Left kidney (tissue), 1 donor: ENCODE measurements at regions not wholly inside any gene's neighbourhood (a gene's known extent, or its start where the extent isn't known, plus 50 kb on each side); places are given as distances from the start of the nearest gene placed in this dataset.
"Not testable (repeated sequence)": the region's sequence is repeated elsewhere in the genome, so short reads cannot be mapped to it uniquely, and the experiment has no call there.

ENCODE experiments used
- DNase-seq: peaks from one replicate; pipeline ENCODE4 v3.0.0-alpha.2; 2013

DNA sequence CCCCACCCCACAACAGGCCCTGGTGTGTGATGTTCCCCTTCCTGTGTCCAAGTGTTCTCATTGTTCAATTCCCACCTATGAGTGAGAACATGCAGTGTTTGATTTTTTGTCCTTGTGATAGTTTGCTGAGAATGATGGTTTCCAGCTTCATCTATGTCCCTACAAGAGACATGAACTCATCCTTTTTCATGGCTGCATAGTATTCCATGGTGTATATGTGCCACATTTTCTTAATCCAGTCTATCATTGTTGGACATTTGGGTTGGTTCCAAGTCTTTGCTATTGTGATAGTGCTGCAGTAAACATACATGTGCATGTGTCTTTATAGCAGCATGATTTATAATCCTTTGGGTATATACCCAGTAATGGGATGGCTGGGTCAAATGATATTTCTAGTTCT lies 163.9 kb downstream of the PTPRU start:
- not testable (repeated sequence) for DNase-seq

DNA sequence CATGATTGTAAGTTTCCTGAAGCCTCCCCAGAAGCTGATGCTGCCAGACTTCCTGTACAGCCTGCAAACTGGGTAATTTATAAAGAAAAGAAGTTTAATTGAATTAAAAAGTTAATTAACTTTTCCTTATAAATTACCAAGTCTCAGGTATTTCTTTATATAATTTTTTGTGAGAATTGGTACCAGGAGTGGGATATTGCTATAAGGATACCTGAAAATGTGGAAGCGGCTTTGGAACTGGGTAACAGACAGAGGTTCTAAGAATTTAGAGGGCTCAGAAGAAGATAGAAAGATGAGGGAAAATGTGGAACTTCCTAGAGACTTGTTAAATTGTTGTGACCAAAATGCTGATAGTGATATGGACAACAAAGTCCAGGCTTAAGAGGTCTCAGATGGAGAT lies 163.1 kb downstream of the PTPRU start:
- DNase-seq: no peak

DNA sequence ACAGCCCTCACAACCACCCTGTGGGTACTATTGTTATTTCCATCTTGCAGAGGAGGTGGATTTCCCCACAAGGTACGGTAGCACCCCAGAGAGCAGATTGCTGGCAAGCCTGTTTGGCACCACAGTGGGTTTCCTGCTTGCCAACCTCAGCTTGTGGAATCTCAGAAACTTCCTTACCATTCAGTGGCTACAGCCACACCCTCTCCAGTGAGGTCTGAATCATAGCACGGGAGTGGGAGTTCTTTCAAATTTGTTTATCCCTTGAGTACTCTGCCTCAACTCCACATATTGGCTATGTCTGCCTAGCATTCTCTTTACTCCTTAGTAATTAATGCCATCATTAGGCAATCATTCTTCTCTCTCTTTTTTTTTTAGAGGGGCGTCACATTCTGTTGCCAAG lies 162.1 kb downstream of the PTPRU start:
- DNase-seq: no peak

- DNase-seq: no peak
Observed at GRCh38 chr1:29397981-29398380, 161.7 kb downstream of the PTPRU start.

DNA sequence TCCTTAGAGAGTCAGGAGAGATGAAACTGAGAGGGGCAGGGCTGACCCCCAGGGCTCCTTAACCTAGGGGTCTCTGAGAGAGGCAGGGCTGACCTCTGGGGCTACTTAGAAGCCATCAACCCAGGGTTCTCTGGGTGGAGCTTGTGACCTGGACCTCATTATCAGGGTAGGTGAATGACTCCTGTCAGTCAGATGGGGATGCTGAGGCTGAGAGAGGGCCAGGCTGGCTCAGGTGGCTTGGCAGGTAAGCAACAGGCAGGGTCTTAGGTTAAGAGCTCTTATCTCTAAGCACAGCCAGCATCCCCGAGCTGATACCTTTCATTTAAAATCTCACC lies 160.9 kb downstream of the PTPRU start:
- no peak for DNase-seq

GRCh38 chr1:29396438-29397255 lies 160.3 kb downstream of the PTPRU start:
- no peak for DNase-seq

- DNase-seq: no peak
Observed at GRCh38 chr1:29395736-29396437, 159.6 kb downstream of the PTPRU start.

GRCh38 chr1:29394521-29395225 lies 158.4 kb downstream of the PTPRU start:
- DNase-seq: no peak

DNA sequence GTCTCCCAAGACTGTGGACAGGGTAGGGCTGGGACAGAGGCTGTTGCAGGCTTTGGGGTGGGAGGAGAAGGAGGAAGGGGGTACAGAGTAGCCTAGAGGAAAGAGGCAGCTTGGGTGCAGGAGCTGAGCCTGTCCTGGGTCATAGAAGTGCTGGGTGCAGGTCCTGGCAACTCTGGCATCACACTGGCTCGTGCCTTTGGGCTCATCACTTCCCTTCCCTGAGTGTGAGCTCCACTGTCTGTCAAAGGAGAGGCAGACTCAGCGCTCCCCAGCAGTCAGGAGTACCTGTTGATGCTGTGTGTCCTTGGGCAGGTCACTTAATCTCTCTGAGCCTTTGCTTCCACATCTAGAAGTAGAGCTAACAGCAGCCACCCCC lies 157.1 kb downstream of the PTPRU start:
- DNase-seq: no peak

DNA sequence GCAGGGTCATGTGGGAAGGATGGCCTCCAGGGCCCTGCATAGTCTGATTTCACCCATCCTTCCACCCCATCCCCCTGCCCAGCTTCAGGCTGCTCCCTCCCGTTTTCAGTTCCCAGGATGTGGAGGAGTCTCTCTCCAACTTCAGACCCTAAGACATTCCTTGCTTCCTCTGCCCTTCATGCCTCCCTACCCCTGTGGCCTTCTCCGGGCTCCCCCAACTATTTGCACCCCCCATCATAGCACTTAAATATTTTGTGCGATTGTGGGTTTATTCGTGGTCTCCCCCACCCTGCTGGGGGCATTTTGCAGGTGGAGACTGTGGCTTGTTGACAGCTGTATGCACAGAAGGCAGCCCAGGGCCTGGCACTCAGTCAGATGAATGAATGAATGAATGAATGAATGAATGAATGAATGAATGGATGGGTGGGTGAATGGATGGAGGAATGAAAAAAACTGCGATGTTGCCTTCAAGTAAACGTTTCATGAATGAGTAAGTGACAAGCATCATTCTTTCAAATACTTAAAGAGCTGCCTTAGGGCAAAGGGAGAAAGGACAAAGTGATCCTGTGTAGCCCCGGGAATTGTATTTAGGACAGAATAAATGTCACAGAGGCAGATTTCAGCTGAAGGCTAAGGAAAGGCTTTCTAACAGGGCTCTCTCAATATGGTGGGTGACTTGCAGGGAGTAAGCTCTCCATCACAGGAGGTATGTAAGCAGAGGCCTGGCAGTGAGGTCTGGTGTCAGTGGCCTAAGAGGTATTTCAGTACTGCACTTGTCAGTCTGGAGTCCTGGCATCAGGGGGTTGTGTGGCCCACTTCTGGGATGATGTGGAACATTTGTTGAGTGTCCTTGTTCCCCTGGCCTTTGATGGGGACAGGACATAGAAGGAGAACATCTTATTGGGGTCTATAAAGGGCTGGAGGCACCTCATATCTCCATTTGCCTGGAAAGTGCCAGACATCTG lies 156.4 kb downstream of the PTPRU start:
- DNase-seq: no peak

GRCh38 chr1:29392036-29392435 lies 155.7 kb downstream of the PTPRU start:
- DNase-seq: no peak

GRCh38 chr1:29391362-29391880 lies 155.1 kb downstream of the PTPRU start:
- no peak for DNase-seq

DNA sequence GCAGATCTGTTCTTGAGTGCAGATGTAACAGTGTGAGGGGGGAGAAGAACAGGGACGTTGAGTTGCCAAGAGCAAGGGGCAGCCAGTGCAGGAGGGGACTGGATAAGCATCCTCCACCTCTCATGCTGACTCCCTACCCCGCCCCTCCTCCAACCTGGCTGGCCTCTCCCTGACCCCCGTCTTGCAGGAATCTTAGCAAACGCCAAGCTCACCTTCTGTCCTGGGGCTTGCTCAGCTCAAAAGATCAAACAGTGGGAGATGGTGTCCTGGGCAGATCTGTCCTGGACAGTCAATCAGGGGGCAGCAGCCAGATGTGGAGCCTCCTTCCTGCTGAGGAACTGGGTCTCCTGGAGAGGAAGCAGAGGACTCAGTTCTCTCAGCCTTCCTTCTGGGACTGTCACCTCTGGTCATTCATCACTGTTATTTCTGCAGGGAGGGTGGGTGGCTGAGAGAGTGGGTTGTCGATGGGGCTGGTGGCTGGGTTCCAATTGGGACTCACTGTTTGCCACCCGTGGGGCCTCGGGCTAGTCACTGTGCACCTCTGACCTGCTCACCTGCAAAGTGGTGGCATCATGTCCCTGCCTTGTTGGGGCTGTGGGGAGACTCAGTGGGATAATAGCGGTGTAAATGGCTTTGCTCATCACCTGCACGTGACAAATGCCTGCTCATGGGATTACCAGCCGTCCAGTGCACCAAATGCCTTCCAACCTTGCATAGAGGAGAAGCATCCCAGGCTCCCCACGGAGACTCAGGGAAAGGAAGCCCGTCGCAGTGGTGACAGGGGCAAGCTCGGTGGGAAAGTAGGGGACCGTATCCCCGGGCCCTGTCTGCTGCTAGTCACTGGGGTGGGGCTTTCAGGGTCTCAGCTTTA lies 154.4 kb downstream of the PTPRU start:
- no peak for DNase-seq

- no peak for DNase-seq
Observed at GRCh38 chr1:29390075-29390474, 153.8 kb downstream of the PTPRU start.

GRCh38 chr1:29389533-29390041 lies 153.3 kb downstream of the PTPRU start:
- DNase-seq: no peak

DNA sequence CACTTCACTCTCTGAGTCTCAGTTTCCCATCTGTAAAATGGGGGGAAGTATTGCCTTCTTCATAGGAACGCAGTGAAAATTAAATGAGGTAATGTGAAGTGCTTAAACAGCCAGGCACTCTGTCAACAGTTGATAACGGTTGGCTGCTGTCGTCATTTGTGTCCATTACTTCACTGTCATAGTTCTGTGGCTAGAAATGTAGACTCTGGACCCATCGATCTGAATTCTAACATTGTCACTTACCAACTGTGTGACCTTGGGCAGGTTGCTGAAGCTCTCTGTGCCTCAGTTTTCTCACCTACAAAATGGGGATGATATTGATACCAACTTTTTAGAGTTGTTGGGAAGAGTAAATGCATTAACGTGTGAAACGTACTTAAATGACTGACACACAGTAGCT lies 152.6 kb downstream of the PTPRU start:
- no peak for DNase-seq

DNA sequence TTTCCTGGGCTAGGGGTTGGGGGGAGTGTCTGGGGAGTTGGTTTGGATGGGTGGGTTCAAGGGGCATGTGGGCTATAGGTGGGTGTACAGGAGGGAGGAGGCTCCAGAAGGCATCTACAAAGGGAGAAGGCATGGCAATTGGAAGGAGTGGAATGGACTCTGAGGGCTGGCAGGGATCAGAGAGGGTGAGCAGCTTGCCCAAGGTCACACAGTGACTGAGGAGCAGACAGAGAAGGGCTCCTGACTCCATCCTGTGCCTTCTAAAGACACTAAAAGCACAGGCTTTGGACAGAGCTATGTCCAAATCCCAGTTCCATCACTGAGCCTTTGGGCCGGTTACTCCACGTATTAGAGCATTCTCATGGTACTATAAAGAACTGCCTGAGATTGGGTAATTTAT lies 151.8 kb downstream of the PTPRU start:
- no peak for DNase-seq

DNA sequence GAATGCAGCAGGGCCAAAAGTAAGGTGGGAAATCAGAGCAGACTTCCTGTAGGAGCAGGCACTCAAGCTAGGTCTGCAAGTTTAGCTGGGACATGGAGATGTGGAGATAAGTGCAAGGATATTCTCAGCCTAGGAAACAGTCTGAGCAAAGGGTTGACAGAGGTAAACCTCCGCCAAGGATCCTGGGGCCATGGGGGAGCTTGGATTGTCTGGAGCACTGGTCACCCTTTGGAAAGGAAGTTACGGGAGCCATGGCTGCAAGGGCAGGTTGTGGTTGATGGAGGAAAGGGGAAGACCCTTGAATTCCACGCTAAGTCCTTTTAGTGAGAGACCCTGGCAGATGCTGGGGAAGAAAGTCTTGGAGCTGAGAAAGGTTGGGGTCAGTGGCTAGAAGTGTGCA lies 150.9 kb downstream of the PTPRU start:
- DNase-seq: no peak

GRCh38 chr1:29386453-29386852 lies 150.1 kb downstream of the PTPRU start:
- not testable (repeated sequence) for DNase-seq

DNA sequence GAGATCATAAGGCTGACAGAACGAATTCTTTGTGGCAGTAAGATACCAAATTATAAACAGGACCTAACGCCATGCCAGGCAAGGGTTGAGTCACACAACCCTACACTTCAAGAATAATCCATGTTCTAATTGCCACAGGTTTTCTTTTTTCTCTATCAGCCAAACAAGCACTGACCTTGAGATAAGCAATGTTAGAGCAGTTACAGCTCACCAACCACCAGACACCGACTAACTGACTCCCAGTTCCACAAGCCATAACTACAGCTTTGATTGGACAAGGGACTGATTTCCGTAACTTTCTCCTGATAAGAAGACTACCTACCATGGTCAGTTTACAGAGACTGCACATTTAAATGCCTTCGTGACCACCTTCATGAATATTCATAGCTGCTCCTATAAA lies 149.6 kb downstream of the PTPRU start:
- no peak for DNase-seq
